ENCODE measurements at regions not wholly inside any gene's neighbourhood (a gene's known extent, or its start where the extent isn't known, plus 50 kb on each side); places are given as distances from the start of the nearest gene placed in this dataset.

DNA sequence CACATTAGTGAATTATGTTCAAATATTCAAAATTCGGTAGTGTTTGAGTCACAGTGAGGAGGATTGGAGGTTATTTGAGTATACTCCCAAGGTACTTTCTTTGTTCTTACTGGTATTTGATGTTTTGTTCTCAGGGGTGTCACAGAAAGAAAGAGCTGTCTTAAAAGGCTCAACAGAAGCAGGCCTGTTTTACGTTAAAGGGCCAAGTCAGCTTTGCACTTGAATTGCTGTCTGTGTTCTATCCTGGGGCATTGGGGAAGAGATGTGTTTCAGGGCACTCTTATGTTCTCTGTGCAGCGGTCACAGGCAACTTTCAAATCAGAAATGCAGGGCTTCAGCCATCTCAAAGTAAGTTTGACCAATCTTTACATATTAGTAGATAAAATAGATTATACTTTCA is 1113.1 kb upstream of the LCORL start:
- TF ChIP-seq POLR2AphosphoS5 (IDR thresholded peaks at IDR 0.05; ENCODE audit: low read depth, low read length) = no peak
- TF ChIP-seq FOXP2 (optimal IDR thresholded peaks at IDR 0.05; ENCODE audit: borderline replicate concordance, extremely low read depth, extremely low read length, insufficient read depth) = no peak
- TF ChIP-seq, protein P1, sequence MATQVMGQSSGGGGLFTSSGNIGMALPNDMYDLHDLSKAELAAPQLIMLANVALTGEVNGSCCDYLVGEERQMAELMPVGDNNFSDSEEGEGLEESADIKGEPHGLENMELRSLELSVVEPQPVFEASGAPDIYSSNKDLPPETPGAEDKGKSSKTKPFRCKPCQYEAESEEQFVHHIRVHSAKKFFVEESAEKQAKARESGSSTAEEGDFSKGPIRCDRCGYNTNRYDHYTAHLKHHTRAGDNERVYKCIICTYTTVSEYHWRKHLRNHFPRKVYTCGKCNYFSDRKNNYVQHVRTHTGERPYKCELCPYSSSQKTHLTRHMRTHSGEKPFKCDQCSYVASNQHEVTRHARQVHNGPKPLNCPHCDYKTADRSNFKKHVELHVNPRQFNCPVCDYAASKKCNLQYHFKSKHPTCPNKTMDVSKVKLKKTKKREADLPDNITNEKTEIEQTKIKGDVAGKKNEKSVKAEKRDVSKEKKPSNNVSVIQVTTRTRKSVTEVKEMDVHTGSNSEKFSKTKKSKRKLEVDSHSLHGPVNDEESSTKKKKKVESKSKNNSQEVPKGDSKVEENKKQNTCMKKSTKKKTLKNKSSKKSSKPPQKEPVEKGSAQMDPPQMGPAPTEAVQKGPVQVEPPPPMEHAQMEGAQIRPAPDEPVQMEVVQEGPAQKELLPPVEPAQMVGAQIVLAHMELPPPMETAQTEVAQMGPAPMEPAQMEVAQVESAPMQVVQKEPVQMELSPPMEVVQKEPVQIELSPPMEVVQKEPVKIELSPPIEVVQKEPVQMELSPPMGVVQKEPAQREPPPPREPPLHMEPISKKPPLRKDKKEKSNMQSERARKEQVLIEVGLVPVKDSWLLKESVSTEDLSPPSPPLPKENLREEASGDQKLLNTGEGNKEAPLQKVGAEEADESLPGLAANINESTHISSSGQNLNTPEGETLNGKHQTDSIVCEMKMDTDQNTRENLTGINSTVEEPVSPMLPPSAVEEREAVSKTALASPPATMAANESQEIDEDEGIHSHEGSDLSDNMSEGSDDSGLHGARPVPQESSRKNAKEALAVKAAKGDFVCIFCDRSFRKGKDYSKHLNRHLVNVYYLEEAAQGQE (IDR thresholded peaks at IDR 0.05; ENCODE audit: insufficient read depth in 1 of 2, low read depth in 2 of 2, low read length in 2 of 2) = no peak
- TF ChIP-seq TAF1 (IDR thresholded peaks at IDR 0.05; ENCODE audit: borderline replicate concordance, insufficient read depth, low read length) = no peak

DNA sequence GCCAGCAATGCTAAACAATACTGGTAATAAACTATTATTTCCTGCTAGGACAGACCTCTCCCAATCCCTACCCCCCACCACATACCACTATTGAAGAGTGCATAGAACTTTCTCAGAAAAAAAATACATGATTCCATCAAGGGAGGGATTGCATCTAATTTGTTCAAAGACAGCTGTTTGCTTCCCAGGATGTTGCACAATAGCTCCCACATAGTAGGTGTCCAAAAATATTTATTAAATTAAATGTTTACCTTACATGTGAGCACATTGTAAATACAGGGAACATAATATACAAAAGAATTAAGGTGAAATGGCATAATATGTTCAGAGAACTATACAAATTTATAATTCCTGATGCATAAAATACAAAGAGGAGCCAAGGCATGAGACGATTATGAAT is 1111.8 kb upstream of the LCORL start:
- no peak for TF ChIP-seq FOXP2 (optimal IDR thresholded peaks at IDR 0.05; ENCODE audit: borderline replicate concordance, extremely low read depth, extremely low read length, insufficient read depth)
- no peak for TF ChIP-seq TAF1 (IDR thresholded peaks at IDR 0.05; ENCODE audit: borderline replicate concordance, insufficient read depth, low read length)
- no peak for TF ChIP-seq SIN3A (IDR thresholded peaks at IDR 0.05; ENCODE audit: borderline replicate concordance, insufficient read depth, low read length)

DNA sequence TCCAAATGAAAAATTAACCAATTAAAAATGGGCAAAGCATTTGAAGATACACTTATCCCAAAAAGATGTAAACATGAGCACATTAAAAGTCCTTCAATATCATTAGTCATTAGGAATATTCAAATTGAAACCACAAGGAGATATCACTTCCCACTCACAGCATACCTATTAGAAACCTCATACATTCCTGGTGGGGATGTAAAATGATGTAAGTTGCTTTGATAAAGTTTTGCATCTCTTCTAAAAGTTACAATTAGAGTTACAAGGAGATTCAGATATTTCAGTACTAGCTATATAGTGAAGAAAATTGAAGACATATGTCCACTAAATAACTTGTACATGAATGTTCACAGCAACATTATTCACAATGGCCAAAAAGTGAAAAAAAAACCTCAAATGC is 1109.3 kb upstream of the LCORL start:
- no peak for TF ChIP-seq SIN3A (IDR thresholded peaks at IDR 0.05; ENCODE audit: borderline replicate concordance, insufficient read depth, low read length)
- TF ChIP-seq TAF1 (IDR thresholded peaks at IDR 0.05; ENCODE audit: borderline replicate concordance, insufficient read depth, low read length) = no peak
- TF ChIP-seq POLR2AphosphoS5 (IDR thresholded peaks at IDR 0.05; ENCODE audit: low read depth, low read length) = no peak
- TF ChIP-seq FOXP2 (optimal IDR thresholded peaks at IDR 0.05; ENCODE audit: borderline replicate concordance, extremely low read depth, extremely low read length, insufficient read depth) = no peak
- TF ChIP-seq, protein P1 (IDR thresholded peaks at IDR 0.05; ENCODE audit: insufficient read depth in 1 of 2, low read depth in 2 of 2, low read length in 2 of 2) = no peak

DNA sequence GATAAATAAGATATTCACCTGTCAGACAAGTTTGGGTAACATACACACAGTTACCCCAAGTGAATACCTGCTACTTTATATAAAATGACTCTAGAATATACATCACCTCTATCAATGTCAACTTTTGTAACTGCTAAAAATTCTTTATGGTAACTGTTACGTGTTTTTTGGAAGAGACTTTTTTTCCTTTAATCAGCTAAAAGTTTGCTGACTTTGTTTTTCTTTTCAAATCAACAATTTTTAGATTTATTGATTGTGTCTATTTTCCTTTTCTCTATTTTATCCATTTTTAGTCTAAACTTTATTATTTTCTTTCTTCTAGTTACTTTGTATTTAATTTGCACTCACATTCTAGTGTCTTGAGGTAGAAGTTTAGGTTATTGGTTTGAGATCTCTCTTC is 1106.6 kb upstream of the LCORL start:
- TF ChIP-seq FOXP2 (optimal IDR thresholded peaks at IDR 0.05; ENCODE audit: borderline replicate concordance, extremely low read depth, extremely low read length, insufficient read depth) (no peak), POLR2AphosphoS5 (IDR thresholded peaks at IDR 0.05; ENCODE audit: low read depth, low read length) (no peak)

DNA sequence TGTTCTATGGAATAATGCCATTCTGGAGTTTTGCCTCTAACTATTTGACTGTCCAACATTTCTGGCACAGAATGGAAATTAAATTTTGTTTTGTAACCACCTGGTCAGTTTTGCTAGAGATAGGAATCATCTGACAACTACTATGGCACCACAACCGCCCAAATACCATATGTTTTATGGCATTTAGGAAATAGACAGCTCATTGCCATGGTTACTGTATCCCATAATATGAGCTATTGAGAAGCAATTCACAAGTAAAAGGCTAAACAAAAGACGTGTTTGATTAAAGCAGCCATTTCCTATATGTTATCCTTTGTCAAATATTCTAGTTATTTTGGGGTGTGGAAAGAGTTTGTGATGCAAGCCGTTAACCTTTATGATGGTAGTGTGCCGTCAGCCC is 1105.3 kb upstream of the LCORL start:
- no peak for TF ChIP-seq SIN3A (IDR thresholded peaks at IDR 0.05; ENCODE audit: borderline replicate concordance, insufficient read depth, low read length)
- no peak for TF ChIP-seq POLR2AphosphoS5 (IDR thresholded peaks at IDR 0.05; ENCODE audit: low read depth, low read length)
- no peak for TF ChIP-seq FOXP2 (optimal IDR thresholded peaks at IDR 0.05; ENCODE audit: borderline replicate concordance, extremely low read depth, extremely low read length, insufficient read depth)
- TF ChIP-seq TAF1 (IDR thresholded peaks at IDR 0.05; ENCODE audit: borderline replicate concordance, insufficient read depth, low read length) = no peak
- TF ChIP-seq, protein P1 (IDR thresholded peaks at IDR 0.05; ENCODE audit: insufficient read depth in 1 of 2, low read depth in 2 of 2, low read length in 2 of 2) = no peak

DNA sequence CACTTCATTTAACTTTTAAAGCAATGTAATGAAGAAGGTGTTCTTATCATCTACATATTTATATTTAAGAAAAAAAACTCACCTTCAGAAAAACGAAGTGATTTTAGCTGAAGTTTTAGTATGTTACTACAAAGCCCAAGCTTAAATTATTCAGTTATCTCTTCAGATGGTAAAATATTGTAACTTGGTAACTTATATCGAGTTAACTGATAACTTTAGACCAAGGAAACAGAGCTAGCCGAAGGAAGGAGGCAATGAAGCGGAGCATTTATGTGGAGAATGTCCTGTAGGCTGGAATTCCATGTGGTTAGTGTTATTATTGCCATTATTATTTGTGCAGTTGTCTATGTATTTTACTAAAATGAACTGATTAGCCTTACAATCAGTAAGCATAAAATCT is 1102.1 kb upstream of the LCORL start:
- TF ChIP-seq TAF1 (IDR thresholded peaks at IDR 0.05; ENCODE audit: borderline replicate concordance, insufficient read depth, low read length) = no peak
- TF ChIP-seq POLR2AphosphoS5 (IDR thresholded peaks at IDR 0.05; ENCODE audit: low read depth, low read length) = no peak
- no peak for TF ChIP-seq SIN3A (IDR thresholded peaks at IDR 0.05; ENCODE audit: borderline replicate concordance, insufficient read depth, low read length)
- no peak for TF ChIP-seq FOXP2 (optimal IDR thresholded peaks at IDR 0.05; ENCODE audit: borderline replicate concordance, extremely low read depth, extremely low read length, insufficient read depth)
- TF ChIP-seq, protein P1 (IDR thresholded peaks at IDR 0.05; ENCODE audit: insufficient read depth in 1 of 2, low read depth in 2 of 2, low read length in 2 of 2) = no peak

All from PFSK-1 (cell line).